GM21528 (cell line): ENCODE measurements at regions not wholly inside any gene's neighbourhood (a gene's known extent, or its start where the extent isn't known, plus 50 kb on each side); places are given as distances from the start of the nearest gene placed in this dataset.
"Not testable (repeated sequence)": the region's sequence is repeated elsewhere in the genome, so short reads cannot be mapped to it uniquely, and the experiment has no call there.

Source experiments
- ATAC-seq: cut with Tn5 transposase; IDR thresholded peaks from one replicate; pipeline ENCODE4 v1.9.1; 2021; ENCODE audit warnings: mild to moderate bottlenecking, moderate library complexity; ENCODE audit not compliant: unreplicated experiment, low FRiP score

GRCh38 chr10:65742906-65743305 lies 1182.9 kb upstream of the LRRTM3 start:
- no peak for ATAC-seq

DNA sequence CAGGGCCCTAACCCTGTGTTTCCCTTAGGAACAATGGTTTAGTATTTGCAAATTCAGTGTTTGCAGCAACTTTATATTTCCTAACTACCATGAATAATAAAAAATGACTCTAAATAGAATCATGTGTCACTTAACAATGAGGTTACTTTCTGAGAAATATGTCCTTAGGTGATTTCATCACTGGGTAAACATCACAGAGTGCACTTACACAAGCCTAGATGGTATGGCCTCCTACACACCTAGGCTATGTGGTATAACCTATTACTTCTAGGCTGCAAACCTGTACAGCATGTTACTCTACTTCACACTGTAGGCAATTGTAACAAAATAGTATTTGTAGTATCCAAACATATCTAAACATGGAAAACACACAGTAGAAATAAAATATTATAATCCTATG lies 1174.6 kb upstream of the LRRTM3 start:
- no peak for ATAC-seq

- ATAC-seq, result no peak
These were observed 1173.9 kb upstream of the LRRTM3 start for GRCh38 chr10:65751896-65752295.

DNA sequence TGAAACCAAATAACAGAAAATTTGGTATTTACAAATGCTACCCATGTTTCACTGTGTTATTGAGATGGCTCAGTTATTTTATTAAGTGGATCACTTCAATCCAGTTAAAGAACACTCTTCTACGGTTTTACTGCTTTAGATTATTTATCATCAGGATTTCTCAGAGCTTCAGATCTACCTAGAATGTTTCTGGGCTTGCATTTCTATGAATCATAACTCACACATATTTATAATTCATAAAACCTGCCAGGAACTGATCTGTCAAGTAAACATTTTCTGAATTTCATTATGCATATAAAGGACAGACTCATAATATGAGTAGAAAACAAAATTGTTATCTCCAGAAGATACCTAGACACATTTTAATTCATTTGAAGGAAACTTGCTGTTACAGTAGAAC lies 1172.3 kb upstream of the LRRTM3 start:
- no peak for ATAC-seq

DNA sequence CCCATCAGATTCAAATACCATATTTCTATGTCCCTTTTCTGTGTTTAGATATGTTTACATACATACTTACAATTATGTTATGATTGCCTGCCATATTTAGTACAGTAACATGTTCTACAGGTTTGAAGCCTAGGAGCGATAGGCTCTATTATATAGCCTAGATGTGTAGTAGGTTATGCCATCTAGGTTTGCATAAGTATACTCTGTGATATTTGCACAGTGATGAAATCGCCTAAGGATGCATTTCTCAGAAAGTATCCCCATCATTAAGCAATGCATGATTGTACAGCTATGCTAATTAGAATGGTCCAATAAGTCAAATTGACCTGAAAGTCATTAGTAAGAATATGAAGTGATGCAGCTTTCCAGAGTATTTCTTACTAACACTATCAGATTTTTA lies 1171.7 kb upstream of the LRRTM3 start:
- no peak for ATAC-seq

DNA sequence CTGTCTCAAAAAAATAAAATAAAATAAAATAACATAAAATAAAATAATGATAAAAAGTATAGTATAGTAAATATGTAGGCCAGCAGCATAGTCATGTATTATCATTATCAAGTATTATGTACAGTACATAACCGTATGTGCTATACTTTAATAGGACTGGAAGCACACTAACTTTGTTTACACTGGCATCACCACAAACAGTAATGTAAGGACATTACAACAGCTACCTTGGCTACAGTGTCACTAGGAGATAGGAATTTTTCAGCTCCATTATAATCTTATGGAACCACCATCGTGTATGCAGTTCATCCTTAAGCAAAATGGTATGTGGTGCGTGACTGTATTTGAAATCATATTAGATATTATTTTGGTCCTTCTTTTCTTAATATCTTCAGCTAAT lies 1163.5 kb upstream of the LRRTM3 start:
- ATAC-seq, result no peak

- ATAC-seq, result no peak
These were observed 1160.8 kb upstream of the LRRTM3 start for GRCh38 chr10:65765006-65765541.

DNA sequence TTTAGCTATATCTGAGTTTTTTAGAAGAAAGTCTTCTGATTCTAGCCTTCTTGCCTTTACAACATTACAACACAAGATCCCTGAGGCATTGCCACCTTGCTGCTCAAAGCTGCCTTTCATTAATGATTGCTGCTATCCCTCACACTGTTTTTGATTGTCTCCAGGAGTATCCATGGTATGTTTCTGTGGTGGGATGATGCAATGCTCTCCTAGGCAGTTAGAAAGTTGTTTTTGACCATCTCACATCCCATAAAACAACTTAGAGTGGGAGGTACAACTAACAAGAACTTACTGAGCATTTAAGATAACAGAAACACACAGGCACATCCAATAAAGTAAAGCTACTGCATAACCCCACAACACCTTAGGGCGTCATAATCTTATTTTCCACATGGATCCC lies 1156.0 kb upstream of the LRRTM3 start:
- no peak for ATAC-seq

DNA sequence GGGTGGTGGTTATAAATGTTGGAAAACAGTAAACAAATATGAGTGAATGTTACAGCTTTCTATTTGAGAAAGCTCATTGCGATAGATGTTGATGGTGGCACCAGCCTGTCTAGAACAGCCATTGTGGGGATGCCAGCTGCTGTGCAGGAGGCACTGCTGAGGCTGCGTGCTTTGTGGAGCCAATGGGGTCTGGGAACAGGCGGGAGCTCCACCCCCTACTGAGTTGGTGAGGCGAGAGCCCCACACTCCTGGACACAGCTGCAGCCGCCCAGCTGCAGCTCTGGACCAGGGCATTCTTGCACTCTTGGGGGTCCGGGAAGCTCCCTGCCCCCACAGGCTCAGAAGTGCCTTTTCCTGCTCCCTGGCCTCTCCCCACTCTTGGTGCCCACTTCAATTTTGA lies 1147.1 kb upstream of the LRRTM3 start:
- no peak for ATAC-seq

- ATAC-seq, result no peak
These were observed 1145.9 kb upstream of the LRRTM3 start for GRCh38 chr10:65779985-65780384.

- no peak for ATAC-seq
These were observed 1139.6 kb upstream of the LRRTM3 start for GRCh38 chr10:65786279-65786678.

- ATAC-seq, result no peak
These were observed 1138.3 kb upstream of the LRRTM3 start for GRCh38 chr10:65787571-65787970.

- ATAC-seq, result no peak
These were observed 1137.6 kb upstream of the LRRTM3 start for GRCh38 chr10:65788271-65788670.

DNA sequence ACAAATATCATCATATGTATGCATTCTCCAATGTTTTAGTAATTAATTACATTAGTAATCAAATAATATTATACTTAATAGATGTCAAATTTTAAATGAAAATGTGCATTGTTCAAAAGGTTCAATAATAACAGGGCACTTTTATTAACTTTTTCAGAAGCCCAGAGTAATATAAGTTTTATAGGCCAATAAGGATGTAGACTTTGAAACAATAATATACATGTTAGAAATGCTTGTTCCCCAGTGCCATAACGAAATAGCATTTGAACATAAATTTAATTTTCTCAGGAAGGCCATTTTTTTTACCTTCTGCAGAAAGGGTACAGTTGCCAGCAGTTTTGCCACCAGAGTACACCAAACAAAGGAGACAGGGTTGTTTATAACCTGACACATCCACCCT lies 1133.9 kb upstream of the LRRTM3 start:
- no peak for ATAC-seq

GRCh38 chr10:65793738-65794425 lies 1132.0 kb upstream of the LRRTM3 start:
- no peak for ATAC-seq

- not testable (repeated sequence) for ATAC-seq
These were observed 1131.0 kb upstream of the LRRTM3 start for GRCh38 chr10:65794861-65795260.

DNA sequence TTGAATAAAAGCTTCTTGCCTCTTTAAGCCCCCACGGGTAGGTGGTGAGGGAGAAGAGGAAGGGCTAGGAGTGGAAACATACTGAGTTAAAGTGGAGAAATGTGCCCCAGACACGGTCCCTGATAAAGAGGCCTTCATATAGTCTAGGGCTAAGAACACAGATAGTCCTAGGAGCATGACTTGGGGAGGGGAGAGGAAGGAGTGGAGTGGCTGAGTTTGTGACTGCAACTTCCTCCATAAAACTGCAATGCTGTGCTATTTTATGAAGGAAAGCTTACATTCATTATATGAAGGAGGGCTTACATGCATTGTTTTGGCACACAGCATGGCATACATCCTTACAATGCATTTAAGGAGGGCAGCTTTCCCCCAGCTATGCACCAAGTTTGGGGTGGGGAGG lies 1129.4 kb upstream of the LRRTM3 start:
- ATAC-seq, result no peak

- no peak for ATAC-seq
These were observed 1127.7 kb upstream of the LRRTM3 start for GRCh38 chr10:65798133-65798532.

DNA sequence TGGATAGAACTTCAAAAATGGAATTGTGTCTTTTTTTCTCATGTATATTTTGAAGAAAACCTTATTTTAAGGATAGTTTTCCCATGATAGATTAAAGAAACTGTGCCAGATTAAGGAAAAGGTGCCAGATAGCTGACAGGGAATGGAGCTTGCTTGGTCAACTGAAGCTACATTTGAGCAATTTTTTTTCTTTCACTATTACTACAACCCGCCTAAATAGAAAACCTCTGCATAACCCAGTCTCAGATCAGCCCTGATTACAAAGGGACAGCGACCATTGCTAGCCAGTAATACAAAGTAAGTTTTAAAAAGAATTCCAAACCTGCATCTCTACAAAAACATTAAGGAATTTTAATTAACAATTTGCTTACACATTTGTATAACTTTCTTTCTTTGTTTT lies 1123.4 kb upstream of the LRRTM3 start:
- no peak for ATAC-seq

DNA sequence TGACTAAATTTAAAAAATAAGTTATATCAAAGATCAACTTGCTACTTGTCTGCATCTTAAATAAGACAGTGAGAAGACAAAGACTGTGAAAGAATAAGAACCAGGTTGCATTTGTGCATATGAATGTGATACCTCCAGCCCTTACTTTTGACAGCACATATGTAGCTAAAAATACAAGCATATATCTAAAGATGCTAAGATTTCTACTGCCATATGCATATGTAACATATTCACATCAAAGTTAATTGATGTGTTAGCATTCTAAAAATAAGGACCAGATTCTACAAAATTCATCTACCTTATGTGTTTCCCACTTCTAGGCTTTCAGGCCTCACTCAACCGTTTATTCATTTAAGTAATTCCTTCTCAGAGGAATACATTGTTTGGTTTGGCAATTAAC lies 1120.3 kb upstream of the LRRTM3 start:
- ATAC-seq, result no peak

DNA sequence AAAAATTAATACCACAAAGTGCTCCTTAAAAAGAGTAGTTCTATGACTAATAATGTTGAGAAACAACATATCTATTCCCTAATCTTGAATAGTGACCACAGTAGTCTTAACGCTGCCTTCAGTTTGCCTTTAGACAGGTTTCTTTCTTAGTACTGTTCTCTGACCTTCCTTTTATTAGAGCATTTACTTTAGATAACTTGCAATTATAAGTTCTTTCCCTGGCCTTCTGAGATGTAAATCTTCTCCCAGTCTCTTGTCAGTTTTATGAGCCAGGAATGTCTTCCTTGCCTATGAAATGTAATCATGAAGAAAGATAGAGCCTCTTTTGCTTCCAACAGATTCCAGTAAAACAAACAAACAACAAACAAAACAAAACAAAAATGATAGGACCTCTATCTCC lies 1119.8 kb upstream of the LRRTM3 start:
- ATAC-seq, result no peak

GRCh38 chr10:65808687-65809333 lies 1117.0 kb upstream of the LRRTM3 start:
- no peak for ATAC-seq
